CD4-positive, alpha-beta T cell (primary cell): ENCODE measurements at regions not wholly inside any gene's neighbourhood (a gene's known extent, or its start where the extent isn't known, plus 50 kb on each side); places are given as distances from the start of the nearest gene placed in this dataset.

ENCODE experiments used
- ATAC-seq: fragments of 200-7000 bp; cut with Tn5 transposase; one replicate; pipeline ENCODE4 v1.10.0; 2022; ENCODE audit warnings: mild to moderate bottlenecking; ENCODE audit not compliant: poor library complexity
- CTCF ChIA-PET: fragments of 350-600 bp; sonication (Branson Sonifier 250); formaldehyde crosslinking; loops from one replicate; lab custom pipeline; 2021; ENCODE audit warnings: antibody characterized with exemption, inconsistent platforms; lab: Charles Lee
- POLR2A ChIA-PET: fragments of 350-600 bp; sonication (Branson Sonifier 250); formaldehyde crosslinking; loops from one replicate; lab custom pipeline; 2021; ENCODE audit warnings: antibody characterized with exemption, inconsistent platforms; lab: Charles Lee
- DNase-seq, 14 experiments: peaks; one replicate each; pipeline ENCODE4 v3.0.0-alpha.2; 2013 to 2020; ENCODE audit warnings: mixed read lengths in 2 of 14
- H3K27ac ChIP-seq, 2 donors: one replicate each; pipeline versions ENCODE4 v1.5.1 to v1.7.0; 2013; ENCODE audit warnings: low read length in 2 of 2, low read depth in 1 of 2, mild to moderate bottlenecking in 1 of 2
- H3K27me3 ChIP-seq, 2 experiments: 1 replicate in 1 of 2; 2 replicates in 1 of 2; pipeline versions ENCODE4 v1.6.1 to v1.7.0; 2013; ENCODE audit warnings: low read length in 2 of 2, control low read depth in 1 of 2, mild to moderate bottlenecking in 1 of 2, moderate library complexity in 1 of 2; ENCODE audit not compliant: insufficient read depth in 2 of 2, control insufficient read depth in 1 of 2
- H3K36me3 ChIP-seq: one replicate; pipeline ENCODE4 v1.6.1; 2013; ENCODE audit warnings: low read length, control low read depth; ENCODE audit not compliant: insufficient read depth
- H3K4me1 ChIP-seq: one replicate; pipeline ENCODE4 v1.6.1; 2013; ENCODE audit warnings: low read length, control low read depth; ENCODE audit not compliant: insufficient read depth
- H3K4me3 ChIP-seq: one replicate; pipeline ENCODE4 v1.5.1; 2013; ENCODE audit warnings: mild to moderate bottlenecking, low read length, moderate library complexity
- H3K9me3 ChIP-seq, 2 experiments: 1 replicate in 1 of 2; 2 replicates in 1 of 2; pipeline versions ENCODE4 v1.6.1 to v1.7.0; 2013; ENCODE audit warnings: low read length in 2 of 2, mild to moderate bottlenecking in 2 of 2, control low read depth in 1 of 2, moderate library complexity in 1 of 2; ENCODE audit not compliant: control insufficient read depth in 1 of 2, insufficient read depth in 1 of 2
- H3K27ac Mint-ChIP-seq: one replicate; pipeline ENCODE4 v1.8.0; 2020; ENCODE audit warnings: mixed read lengths
- H3K27me3 Mint-ChIP-seq: one replicate; pipeline ENCODE4 v1.8.0; 2021; ENCODE audit warnings: mixed read lengths
- H3K36me3 Mint-ChIP-seq: one replicate; pipeline ENCODE4 v1.8.0; 2021; ENCODE audit warnings: low read depth, mixed read lengths
- H3K4me1 Mint-ChIP-seq: one replicate; pipeline ENCODE4 v1.8.0; 2021; ENCODE audit warnings: low read depth, mixed read lengths
- H3K4me3 Mint-ChIP-seq: one replicate; pipeline ENCODE4 v1.8.0; 2020; ENCODE audit warnings: mild to moderate bottlenecking, mixed read lengths
- H3K9me3 Mint-ChIP-seq: one replicate; pipeline ENCODE4 v1.8.0; 2020; ENCODE audit warnings: mixed read lengths
- CTCF ChIP-seq: fragments of 200-600 bp; IDR thresholded peaks from one replicate; pipeline ENCODE4 v1.8.0; 2022; ENCODE audit warnings: antibody characterized with exemption, mild to moderate bottlenecking
- intact Hi-C, 2 experiments: fragments of 100-400 bp; cut with DNase I in 1 of 2; cut with micrococcal nuclease in 1 of 2; formaldehyde crosslinking; loops; one replicate each; pipeline versions ENCODE4 v1.15.1 to v1.9.0; 2023 to 2025; cut with DNase I, micrococcal nuclease

DNA sequence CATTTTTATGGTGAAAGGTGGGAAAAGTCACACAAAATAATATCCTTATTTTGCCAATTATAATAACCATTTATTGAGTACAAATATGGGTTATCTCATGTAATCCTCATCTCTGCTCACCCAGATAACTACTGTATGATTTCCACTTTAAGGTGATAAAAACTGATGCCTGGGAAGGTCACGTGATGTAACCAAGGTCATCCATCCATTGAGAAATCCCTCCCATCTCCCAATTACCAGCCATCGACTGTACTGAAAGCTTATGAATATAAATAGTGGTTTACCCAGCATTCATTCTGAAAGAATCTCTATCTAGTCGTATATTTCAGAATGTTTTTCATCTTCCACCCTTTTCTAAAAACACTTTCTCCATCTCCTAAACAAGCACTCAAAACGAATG is 55.0 kb upstream of the IFNAR2 start:
- H3K4me1 ChIP-seq: no peaks in the 10 kb centered on the region
- no peaks in the 10 kb centered on the region for H3K9me3 Mint-ChIP-seq
- ChIA-PET CTCF (no interaction called here), POLR2A (no interaction called here)
- H3K4me3 Mint-ChIP-seq: no peak overlapping the region
- DNase-seq (no peak), ATAC-seq (no peak)
- H3K9me3 ChIP-seq: no peaks in the 10 kb centered on the region
- no peaks in the 10 kb centered on the region for H3K4me1 Mint-ChIP-seq
- peaks cover 0 to 7% of the 10 kb centered on the region in 2 experiments for H3K27me3 ChIP-seq
- no peak overlapping the region for H3K27ac Mint-ChIP-seq
- H3K27me3 Mint-ChIP-seq: no peaks in the 10 kb centered on the region
- intact Hi-C loops: no loop called here
- H3K36me3 Mint-ChIP-seq: no peaks in the 10 kb centered on the region
- TF ChIP-seq CTCF: no peak
- H3K36me3 ChIP-seq: no peaks in the 10 kb centered on the region
- no peak overlapping the region for H3K4me3 ChIP-seq
- H3K27ac ChIP-seq: no peak overlapping the region
